ENCODE measurements at regions not wholly inside any gene's neighbourhood (a gene's known extent, or its start where the extent isn't known, plus 50 kb on each side); places are given as distances from the start of the nearest gene placed in this dataset.
"Not testable (repeated sequence)": the region's sequence is repeated elsewhere in the genome, so short reads cannot be mapped to it uniquely, and the experiment has no call there.

DNA sequence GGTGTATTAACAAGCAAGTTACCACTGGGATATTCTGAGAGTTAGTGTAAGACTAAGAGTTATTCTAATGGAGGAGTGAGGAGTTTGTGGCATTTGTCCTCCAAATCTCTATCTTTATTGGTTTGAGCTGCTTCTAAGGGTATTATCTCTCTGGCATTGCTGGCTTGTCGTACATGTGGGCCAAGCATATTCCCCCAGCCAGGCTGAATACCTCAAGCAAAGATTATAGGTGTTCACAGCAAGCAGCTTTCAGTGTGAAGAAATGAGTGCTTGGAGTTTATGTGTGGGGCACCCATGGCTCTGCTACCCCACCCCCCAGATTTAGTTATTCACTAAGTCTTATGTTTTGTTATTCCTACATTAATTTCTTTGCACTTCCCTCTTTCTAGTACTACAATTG is 193.6 kb upstream of the FANCL start:
- DNase-seq: no peak

DNA sequence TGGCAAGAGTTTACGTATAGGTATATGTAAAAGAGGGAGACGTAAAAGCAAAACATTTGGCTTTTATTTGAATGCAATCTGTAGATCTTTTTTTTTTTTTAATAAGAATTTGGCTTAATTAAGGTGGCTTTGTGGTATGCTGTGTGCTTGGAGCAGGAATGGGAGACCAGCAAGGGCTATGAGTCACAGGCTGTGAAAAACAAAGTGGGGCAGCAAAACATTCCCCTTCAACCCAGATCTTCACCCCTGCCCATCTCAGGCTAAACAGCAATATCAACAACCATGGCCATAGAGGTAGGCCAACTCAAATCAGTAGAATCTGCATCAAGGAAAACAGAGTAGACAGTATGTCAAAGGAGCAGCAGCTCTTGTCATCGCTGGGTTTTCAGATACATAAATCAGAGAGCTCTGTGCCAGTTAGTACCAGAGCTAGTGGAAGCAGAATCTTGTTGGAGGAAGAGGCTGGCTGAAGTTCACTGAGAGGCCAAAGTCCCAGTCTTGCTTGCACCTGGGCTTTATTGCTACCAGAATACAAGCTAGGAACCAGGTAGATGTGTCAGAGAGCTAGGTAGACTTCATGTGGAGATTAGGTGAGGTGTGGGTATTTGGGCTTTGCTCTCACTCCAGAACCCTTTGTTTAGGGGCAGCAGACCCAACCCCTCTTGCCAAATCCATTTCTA is 191.5 kb upstream of the FANCL start:
- no peak for DNase-seq

DNA sequence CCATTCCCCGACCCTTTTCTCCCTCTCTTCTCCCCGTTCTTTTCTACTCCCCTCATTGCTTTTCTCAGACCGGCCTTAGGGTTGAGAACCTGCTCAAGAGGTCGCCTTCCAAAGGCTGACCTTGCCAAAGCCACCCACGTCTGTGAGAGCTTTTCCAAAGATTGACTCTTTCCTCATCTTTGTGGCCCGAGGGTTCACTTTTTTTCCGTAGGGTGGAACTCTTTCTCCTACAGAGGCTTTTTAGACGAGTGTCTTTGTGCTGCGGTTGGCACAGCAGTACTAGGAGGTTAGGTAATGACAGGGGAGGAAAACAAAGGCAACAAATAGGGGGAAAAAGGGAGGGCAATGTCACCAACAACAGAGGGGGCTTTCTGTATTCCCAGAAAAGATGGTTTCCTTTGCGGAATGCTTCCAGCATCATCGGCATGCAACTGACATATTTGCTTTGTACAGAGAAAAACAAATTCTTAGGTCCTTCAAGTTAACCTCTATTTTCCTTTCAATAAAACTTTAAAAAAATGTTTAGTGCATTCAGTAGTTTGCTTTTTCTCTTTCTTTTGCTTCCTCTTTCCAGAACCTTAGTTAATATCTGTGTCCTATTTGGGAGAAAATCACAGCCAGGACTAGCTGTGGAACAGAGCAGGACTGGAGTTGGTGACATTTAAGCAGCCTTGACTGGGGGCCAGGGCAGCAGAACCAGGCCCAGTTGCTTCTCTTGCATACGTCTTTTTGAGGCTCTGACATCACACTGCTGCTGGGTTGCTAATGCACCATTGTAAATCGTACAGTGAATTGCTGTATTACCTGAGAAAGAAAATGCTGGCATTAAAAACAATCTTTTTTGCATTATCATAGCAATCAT is 188.1 kb upstream of the FANCL start:
- no peak for DNase-seq

DNA sequence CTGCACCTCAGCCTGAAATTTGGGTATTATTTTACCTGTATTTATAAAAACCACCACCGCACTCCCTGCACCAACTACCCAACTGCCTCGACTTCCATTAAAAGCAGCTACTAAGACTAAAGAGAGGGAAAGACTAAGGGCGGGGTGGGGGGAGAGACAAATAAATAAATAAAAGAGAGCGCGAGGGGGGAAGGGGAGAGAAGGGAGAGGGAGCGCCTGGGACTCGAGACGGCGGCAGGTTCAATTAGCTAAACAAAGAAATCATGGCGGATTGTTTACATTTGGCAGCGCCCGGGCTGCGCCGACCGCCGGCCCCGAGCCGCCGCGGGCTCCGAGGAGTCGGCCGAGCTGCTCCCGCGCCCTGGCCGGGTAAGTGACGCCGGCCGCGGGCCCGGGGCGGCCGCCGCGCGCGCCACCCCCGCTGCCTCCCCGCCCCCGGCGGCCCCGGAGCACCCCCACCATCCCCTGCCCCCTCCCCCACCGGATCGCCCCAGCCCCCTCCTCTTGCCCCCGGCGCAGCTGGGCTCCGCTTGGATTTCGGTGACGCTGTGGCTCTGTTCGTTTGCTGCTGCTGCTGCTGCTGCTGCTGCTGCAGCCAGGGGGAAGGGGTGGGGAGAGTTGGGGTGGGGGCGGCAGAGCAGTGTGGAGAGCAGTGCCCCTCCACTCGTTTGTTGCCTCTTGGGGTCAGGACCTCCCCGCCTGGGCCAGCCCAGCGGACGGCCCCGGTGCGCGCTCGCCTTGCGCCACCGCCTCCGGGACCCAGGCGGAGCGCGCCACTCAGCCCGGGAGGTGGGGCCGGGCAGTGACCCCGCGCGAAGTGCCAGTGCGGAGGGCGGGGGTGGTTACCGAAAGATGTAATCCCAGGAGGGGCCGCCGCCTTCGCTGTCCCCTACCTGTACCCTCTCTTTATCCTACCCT is 187.2 kb upstream of the FANCL start:
- peak; percentile 7 for DNase-seq

DNA sequence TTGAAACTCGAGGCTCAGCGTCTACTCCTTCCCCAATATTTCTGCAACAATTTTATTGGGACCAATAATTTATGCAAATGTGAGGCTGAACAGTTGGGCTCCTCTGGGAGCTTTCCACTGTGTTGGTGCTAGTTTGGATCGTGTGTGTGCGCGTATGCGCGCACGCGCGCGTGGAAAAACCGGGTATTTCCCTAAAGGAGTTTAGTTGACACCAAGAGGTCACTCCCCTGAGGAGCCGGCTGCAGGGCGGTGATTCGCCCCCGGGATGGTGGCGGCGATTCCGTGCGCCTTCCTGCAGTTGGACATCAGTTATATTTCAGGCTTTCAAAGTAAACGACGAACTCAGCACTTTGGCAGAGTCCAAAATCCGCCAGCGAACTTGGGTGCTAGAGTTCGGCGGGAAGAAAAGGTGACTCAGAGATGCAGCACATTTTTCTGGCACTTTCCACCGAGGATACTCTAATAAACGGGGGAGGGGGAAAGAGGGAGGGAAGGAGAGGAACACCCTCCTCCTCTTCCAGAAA is 186.5 kb upstream of the FANCL start:
- no peak for DNase-seq

DNA sequence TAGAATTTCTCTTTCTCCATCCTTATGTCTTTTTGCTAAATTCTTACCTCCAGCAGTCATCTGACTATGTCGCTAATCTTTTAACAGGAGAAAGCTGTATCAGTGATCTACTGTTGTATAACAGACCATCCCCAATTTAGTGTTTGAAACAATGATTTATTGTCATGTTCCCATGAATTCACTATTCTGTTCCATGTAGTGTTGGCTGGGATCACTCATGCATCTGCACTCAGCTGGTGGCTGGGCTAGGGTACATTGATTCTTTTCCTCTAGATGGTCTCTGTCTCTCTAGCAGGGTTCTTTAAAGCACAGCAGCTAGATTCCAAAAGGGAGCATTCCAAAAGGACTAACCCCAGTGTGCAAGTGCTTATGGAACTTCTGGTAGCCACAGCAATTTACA is 184.2 kb upstream of the FANCL start:
- no peak for DNase-seq

DNA sequence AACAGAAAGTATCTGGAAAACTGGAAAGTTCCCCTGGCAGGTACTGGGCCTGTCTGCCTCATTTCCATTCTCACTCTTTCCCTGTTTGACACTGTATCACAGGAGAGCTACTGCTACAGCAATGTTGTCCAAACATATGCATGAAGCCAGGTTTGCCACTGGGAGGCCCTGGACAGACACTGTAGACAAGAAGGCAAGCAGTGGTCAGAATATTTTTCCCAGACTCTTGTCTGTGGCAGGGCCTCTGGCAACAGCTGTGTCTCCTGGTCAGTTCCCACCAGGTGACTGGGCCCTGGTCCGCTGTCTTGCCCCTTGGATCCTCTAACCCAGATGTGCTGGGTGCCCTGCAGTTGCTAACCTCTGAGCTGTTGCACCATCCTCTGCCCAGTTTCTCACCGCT is 178.9 kb upstream of the FANCL start:
- DNase-seq: no peak

DNA sequence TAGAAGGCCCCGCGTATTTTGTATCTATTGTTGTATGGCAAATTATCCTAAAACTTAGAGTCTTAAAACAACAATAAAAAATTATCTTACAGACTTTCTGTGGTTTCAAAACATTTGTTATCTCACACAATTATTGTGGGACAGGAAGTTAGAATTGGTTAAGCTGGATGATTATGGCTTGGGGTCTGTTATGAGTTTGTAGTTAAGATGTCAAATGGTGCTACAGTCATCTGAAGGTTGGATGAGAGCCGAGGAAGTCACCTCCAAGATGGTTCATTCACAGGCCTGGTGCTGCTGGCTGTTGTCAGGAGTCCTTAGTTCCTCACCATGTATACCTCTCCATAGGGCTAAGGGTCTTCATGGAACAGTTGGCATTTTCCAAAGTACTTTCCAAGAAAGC is 175.6 kb upstream of the FANCL start:
- no peak for DNase-seq

DNA sequence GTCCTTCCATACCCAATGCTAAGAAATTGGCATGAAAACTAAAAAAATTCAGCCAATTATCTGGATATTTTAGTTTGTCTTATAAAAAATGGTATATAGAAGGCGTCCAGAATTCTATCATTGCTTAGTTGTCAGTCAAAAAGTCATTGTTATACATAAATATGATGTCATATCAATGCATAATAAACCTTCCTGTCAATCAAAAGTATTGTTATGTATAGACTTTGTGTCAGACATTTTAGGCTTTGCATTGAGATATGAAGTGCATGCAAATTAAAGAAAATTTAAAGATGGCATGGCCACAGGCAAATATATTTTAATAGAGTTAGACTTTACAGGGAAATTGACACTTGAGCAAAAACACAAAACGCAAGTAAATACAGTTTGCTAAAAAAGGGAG is 173.4 kb upstream of the FANCL start:
- no peak for DNase-seq

DNA sequence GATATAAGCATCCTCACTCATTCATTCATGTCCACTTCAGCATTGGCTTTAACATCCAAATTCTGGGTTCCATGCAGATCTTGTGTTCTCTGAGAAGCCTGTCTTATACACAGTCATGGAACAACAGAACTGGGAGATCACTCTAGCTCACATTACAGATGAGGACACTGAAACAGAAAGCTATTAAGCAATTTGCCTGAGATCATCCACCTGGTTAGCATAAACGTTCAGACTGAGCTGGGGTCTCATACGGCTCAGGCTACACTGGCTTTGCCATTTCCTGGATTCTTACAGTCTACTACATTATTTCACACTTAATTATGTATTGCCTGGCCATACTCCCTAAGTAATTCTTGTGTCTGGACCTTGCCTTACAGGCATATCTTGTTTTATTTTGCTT is 169.4 kb upstream of the FANCL start:
- DNase-seq: no peak

DNA sequence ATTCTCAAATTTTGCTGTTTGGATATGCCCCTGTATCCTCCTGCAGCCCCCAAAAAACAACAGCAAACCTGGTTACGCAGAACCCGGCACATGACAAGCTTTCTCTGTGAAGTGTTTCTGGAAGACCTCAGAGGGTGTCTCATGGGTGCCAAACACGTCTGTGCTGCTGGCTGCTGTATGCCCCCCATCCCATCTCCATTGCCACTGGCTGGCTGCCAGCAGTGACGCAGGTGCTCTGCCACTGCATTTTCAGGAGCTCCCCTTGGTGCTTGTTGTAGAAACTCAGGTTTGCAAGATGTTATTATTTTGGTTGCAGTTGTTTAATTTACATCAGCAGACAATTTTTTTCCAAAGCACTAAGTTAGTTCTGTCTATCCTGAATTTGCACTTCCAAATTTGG is 166.4 kb upstream of the FANCL start:
- no peak for DNase-seq

DNA sequence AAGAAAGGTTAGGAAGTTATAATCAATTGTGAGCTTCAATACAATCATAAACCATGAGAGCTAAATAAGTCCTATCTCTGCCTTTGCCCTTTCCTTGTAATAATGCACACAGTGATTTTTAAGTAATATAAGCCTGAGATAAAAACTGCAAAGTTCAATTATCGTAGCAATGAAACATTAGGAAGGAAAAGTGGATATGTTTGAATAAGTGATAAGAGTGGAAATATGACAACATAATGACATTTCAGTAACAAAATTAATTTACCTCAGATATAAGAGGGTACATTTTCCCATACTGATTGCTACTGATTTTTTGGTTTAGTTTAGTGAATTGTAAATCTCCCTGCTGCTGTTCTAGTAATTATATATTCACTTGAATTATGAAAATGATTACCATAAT is 164.2 kb upstream of the FANCL start:
- no peak for DNase-seq

DNA sequence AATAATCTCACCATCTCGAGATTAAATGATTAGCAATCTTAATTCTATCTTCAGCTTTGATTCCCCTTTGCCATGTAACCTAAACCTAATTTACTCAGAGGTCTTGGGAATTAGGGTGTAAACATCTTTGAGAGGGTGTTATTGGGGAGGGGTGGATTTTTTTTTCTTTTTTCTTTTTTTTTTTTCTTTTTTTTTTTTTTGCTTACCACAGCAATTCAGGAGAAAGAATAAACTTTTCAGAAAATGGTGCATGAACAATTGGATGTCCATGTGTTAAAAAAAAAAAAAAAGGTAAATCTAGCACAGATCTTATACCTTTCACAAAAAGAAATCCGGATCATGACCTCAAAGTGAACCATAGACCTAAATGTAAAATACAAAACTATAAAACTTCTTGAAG is 160.8 kb upstream of the FANCL start:
- DNase-seq: no peak

DNA sequence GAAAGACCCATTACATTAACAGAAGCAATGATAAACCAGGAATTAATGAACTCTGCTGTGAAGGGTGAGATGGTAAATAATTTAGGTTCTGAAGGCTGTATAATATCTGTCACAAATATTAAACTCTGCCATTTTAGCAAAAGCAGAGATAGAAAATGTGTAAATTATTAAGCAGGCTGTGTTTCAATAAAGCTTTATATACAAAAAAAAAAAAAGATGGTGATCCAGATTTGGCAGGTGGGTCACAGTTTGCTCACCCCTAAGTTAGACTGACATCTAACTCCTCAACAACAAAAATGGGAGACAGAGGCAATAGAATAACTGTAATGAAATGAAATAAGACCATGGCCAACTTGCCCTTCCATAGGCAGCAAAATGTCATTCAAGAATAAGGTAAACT is 157.3 kb upstream of the FANCL start:
- DNase-seq: no peak

DNA sequence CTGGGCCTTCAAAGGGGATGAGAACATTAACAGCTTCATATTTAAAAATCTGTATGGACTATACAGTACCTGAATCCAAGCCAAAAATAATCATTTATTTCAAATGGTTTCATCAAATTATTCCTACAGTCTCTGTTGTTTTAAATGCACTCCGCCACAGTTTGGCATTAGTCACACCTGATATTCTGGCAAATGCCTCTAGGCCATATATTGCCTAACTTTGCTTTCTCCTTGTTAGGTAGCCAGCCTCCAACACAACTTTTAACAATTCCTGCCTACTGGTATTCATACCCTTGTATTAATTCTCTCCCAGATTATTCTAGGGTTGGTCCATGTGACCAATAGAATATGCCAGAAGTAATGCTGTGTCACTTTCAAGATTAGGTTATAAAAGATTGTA is 146.6 kb upstream of the FANCL start:
- DNase-seq: no peak

DNA sequence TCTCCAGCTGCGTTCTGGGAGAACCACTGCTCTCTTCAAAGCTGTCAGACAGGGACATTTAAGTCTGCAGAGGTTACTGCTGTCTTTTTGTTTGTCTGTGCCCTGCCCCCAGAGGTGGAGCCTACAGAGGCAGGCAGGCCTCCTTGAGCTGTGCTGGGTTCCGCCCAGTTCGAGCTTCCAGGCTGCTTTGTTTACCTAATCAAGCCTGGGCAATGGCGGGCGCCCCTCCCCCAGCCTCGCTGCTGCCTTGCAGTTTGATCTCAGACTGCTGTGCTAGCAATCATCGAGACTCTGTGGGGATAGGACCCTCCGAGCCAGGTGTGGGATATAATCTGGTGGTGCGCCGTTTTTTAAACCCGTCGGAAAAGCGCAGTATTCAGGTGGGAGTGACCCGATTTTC is 145.8 kb upstream of the FANCL start:
- DNase-seq: not testable (repeated sequence)

DNA sequence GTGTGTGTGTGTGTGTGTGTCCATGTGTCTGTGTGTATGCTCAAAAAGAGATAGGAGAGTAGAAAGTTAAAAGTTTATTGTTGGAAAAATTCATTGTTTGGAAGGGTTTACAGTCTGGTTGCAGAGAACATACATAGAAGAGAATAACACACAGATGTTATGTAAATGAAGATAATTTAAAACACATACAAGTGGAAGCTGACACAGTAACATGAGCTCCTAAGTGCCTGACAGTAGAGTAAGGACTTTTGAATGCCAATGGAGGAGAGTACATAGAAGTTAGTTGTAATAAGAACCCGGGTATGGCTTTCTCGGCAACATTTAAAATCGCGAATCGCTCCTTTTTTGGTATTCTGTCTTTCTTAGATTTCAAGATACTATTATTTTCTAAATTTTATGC is 137.0 kb upstream of the FANCL start:
- DNase-seq: no peak

DNA sequence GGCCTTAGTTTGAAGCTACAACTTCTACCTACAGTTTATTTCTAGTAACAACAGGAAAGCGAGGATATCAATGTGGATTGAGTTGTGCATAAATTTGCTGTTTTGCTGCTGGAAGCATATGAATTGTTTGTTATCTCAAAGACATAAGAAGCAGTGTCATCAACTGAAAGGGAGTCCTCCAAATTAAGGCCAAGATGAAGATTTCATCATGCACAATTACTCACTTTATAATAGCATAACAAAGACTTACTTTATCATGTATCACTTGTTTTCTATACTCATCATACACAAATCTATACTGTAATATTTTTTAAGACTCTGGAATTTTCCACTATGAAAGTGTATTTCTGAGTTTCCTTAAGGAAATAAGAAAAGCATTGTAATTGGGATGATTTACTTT is 136.1 kb upstream of the FANCL start:
- DNase-seq: no peak

DNA sequence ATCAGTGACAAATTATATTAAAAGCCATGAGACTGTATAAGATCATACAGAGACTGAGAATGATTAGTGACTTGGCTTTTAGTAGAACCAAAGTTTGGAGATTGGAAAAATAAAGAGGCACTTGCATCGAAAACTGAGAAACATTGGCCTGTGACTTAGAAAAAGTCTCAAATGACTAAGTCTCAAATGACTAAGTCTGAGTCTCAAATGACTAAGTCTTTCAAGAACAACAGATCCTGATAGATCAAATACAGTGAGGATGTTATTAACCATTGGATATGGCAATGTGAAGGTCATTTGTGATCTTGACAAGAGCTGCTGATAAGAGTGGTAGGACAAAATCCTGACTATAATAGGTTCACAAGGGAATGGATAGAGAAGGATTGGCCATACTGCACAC is 135.5 kb upstream of the FANCL start:
- peak; percentile 46 for DNase-seq

DNA sequence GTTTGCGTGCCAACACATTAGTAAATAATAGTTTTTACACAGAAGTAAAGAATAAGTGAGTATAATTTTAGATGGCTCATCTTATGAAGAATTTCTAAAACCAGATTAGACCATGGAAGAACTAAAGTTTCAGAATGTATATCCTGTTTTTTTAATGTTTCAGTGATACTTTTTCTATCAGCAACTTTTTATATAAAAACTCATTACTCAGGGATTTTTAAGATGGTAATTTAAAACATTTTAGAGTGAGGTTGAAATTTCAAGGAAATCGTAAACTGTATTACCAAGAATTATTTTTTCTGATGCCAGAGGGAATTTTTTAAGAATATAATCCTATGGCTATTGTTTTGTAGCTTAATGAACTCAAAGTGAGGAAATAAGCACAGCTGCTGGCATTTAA is 128.5 kb upstream of the FANCL start:
- no peak for DNase-seq

DNA sequence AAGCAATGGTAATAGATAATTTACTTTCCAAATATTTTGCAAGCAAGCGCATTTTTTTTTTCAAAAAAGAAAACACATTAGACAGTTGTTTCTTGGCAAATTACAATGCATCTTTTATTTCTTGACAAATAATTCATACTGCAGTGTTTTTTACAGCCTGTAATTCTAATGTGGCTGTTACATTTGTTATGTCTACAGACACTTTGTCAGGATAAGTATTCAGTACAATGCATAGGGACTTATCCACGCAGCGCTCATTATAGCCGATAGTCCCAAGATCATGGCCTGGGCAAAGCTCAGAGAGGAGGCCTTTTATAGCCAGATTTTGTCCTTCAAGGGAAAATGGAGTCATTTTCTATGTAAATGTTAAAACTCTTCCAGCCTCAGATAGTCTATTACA is 123.0 kb upstream of the FANCL start:
- no peak for DNase-seq

DNA sequence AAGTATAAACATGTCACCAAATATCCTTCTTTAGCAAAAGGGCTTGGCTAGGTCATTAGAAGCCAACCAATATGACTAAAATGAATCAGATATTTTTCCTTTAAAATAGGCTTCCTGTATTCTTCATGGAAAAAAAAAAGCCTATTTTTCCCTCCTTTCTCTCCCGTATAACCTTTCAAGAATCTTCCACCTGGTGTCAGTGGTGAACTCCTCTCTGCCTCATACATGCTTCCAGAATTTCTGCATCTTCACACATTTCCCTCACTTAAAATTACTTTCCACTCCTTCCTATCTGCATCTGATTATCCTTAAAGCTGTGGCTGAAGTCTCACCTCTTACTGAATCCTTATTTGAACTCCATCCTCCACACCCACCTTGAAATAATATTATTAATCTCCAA is 116.9 kb upstream of the FANCL start:
- DNase-seq: no peak

DNA sequence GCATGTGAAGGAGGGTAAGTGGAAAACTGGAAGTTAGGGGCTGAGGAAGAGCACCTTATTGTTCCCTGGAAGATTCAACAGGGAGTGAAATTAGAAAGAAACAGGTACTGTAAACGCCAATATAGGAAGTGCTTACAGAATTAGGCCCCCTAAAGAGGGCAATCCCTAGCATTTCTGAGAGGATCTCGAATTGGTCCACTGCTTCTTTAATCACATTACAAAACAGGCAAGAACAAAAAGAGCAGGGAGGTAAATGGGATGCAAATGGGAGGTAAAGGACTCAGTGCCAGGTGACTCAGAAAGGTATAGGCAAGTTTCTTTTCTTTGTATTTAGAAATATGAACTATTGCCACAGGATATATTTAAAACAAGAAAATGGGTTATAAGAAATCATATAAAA is 116.4 kb upstream of the FANCL start:
- DNase-seq: no peak
